ENCODE measurements at regions not wholly inside any gene's neighbourhood (a gene's known extent, or its start where the extent isn't known, plus 50 kb on each side); places are given as distances from the start of the nearest gene placed in this dataset.
A peak's percentile ranks its signal among the peaks of the same experiment; 100 is the strongest.

GRCh38 chr12:27179400-27180214, 64.5 kb upstream of the STK38L start (continued):
- TF ChIP-seq, protein P1, sequence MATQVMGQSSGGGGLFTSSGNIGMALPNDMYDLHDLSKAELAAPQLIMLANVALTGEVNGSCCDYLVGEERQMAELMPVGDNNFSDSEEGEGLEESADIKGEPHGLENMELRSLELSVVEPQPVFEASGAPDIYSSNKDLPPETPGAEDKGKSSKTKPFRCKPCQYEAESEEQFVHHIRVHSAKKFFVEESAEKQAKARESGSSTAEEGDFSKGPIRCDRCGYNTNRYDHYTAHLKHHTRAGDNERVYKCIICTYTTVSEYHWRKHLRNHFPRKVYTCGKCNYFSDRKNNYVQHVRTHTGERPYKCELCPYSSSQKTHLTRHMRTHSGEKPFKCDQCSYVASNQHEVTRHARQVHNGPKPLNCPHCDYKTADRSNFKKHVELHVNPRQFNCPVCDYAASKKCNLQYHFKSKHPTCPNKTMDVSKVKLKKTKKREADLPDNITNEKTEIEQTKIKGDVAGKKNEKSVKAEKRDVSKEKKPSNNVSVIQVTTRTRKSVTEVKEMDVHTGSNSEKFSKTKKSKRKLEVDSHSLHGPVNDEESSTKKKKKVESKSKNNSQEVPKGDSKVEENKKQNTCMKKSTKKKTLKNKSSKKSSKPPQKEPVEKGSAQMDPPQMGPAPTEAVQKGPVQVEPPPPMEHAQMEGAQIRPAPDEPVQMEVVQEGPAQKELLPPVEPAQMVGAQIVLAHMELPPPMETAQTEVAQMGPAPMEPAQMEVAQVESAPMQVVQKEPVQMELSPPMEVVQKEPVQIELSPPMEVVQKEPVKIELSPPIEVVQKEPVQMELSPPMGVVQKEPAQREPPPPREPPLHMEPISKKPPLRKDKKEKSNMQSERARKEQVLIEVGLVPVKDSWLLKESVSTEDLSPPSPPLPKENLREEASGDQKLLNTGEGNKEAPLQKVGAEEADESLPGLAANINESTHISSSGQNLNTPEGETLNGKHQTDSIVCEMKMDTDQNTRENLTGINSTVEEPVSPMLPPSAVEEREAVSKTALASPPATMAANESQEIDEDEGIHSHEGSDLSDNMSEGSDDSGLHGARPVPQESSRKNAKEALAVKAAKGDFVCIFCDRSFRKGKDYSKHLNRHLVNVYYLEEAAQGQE (IDR thresholded peaks at IDR 0.05; ENCODE audit: low read depth) = no peak
- TF ChIP-seq ZFX (IDR thresholded peaks at IDR 0.05) (no peak), EGR1 (IDR thresholded peaks at IDR 0.05; ENCODE audit: low read depth) (no peak), TCF7L2 (IDR thresholded peaks at IDR 0.05; ENCODE audit: borderline replicate concordance, extremely low read depth, insufficient read depth, insufficient read length) (peak; percentile 56), SP1 (IDR thresholded peaks at IDR 0.05; ENCODE audit: low read depth) (peak; percentile 81), POLR2A (IDR thresholded peaks at IDR 0.05; ENCODE audit: borderline replicate concordance, extremely low read depth, insufficient read depth, insufficient read length) (no peak), CEBPB (IDR thresholded peaks at IDR 0.05; ENCODE audit: low read depth) (peak; percentile 64), JUND (IDR thresholded peaks at IDR 0.05) (peak; percentile 91), ELF1 (IDR thresholded peaks at IDR 0.05; ENCODE audit: borderline replicate concordance, low read depth) (no peak), RAD21 (IDR thresholded peaks at IDR 0.05; ENCODE audit: low read depth) (no peak), SRF (IDR thresholded peaks at IDR 0.05; ENCODE audit: low read depth) (peak; percentile 99)
- TF ChIP-seq, protein P2, sequence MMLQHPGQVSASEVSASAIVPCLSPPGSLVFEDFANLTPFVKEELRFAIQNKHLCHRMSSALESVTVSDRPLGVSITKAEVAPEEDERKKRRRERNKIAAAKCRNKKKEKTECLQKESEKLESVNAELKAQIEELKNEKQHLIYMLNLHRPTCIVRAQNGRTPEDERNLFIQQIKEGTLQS (IDR thresholded peaks at IDR 0.05) = peak; percentile 90

Measured in HCT116 (cell line).